VCaP (cell line): ENCODE measurements at regions not wholly inside any gene's neighbourhood (a gene's known extent, or its start where the extent isn't known, plus 50 kb on each side); places are given as distances from the start of the nearest gene placed in this dataset.

Experiments
- H3K27ac ChIP-seq: fragments of 450-650 bp; 2 replicates; pipeline ENCODE4 v1.5.1; 2017
- TF ChIP-seq, protein P1 (sequence below): fragments of 450-650 bp; conservative IDR thresholded peaks from 2 replicates; pipeline ENCODE4 v1.5.1; 2017; ENCODE audit warnings: mild to moderate bottlenecking, moderate library complexity

DNA sequence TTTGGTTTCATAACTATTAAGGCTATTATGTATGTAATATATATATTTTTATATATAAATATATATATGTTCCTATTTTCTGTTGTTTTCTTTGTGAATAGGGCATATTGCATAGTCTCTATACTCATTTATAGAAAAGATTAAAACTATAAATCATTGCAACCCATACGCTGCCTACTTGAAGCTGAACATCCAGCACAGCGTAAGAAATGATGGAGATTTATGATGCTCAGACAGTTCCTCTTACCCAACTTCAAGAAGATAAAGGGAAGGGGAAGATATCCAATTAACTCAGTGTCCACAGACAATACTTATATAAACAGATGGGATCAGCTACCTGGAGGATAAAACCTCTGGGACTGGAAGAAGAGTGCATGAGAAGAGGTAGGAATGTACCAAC is 791.7 kb downstream of the FAM181B start:
- TF ChIP-seq, protein P1, sequence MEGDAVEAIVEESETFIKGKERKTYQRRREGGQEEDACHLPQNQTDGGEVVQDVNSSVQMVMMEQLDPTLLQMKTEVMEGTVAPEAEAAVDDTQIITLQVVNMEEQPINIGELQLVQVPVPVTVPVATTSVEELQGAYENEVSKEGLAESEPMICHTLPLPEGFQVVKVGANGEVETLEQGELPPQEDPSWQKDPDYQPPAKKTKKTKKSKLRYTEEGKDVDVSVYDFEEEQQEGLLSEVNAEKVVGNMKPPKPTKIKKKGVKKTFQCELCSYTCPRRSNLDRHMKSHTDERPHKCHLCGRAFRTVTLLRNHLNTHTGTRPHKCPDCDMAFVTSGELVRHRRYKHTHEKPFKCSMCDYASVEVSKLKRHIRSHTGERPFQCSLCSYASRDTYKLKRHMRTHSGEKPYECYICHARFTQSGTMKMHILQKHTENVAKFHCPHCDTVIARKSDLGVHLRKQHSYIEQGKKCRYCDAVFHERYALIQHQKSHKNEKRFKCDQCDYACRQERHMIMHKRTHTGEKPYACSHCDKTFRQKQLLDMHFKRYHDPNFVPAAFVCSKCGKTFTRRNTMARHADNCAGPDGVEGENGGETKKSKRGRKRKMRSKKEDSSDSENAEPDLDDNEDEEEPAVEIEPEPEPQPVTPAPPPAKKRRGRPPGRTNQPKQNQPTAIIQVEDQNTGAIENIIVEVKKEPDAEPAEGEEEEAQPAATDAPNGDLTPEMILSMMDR, result no peak
- H3K27ac ChIP-seq, result no peak overlapping the region

DNA sequence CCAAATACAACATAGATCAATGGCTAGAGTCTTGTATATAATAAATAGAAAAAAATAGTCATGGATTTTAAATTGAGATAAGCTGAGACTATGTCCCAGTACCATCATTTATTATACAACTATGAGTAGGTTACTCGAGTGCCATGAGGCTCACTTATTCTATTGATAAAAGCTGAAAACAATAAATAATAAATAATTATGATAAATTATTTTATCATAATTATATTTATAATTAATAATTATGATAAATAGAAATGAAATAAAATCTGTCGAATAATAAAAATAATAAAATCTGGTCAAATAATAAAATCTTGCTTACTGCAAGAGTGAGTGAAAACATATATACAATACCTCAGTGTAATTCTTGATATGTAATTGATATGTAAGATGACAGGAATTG is 801.4 kb downstream of the FAM181B start:
- no peak overlapping the region for H3K27ac ChIP-seq
- TF ChIP-seq, protein P1, result no peak

DNA sequence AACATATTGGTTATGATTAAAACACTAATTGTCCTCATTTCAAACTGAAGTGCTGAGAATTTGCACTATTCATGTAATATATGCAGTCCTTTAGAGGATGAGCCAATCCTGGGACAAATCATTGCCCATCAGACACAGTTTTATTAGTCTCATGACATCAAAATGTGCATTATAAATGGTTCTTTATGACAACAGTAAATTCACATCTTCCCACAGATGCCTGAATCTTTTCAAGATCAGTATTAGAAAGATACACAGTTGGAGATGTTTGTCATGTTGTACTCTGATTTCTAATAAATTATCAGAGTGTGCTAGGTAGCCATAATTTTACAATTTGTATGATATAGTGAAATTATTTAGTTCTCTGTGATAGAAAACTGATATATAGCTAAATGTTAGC is 813.5 kb downstream of the FAM181B start:
- no peak overlapping the region for H3K27ac ChIP-seq
- TF ChIP-seq, protein P1, result no peak

DNA sequence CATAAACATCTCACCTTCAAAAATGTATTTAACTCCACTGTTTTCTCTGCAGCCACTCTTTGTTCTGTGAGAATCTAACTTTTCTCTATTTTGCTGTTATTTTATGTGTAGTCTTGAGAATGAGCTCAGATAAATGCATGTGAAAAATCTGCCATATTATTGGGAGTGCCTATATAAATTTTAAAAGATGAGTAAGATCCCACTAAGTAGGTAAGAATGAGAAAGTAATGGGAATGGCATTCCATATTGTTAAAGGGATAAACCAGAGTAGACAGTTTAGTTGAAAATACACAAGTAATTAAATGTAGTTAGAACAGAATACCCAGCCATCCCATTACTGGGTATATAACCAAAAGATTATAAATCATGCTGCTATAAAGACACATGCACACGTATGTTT is 817.2 kb downstream of the FAM181B start:
- no peak overlapping the region for H3K27ac ChIP-seq
- TF ChIP-seq, protein P1, result no peak

DNA sequence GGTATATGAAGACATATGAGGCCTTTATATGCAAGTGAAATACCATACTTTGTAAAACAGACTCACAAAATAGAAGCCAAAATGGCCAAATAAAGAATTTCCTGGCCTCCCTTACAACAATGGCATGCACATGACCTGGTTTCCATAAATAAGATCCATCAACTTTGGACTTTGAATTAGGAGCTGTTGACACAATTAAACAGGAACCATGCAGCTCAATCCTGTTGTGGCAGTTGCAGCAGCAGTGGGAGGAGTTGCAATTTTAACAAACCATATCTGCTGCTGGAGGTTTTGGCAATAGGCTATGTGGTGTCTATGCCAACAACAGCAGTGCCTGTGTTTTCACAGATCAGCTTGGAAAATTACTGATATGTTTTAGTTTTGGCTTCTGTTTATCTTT is 818.6 kb downstream of the FAM181B start:
- no peak overlapping the region for H3K27ac ChIP-seq
- TF ChIP-seq, protein P1, result no peak

DNA sequence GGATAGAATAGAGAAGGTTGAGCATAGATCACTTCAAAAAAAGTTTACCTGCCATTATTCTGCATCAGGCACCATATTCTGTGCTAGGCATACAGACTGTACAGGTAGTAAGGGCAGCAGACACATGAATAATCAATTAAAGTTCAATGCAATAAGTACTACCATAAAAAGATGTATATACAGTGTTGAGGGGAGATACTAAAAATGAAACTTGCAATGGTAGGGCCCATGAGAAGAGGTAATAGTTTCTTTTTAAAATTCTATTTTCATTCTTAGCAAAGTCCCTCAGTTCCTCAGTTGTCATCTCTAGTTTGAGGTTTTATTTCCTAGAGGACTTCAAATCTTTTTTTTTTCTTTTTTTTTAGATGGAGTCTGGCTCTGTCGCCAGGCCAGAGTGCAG is 819.9 kb downstream of the FAM181B start:
- TF ChIP-seq, protein P1, result no peak
- H3K27ac ChIP-seq, result no peak overlapping the region

DNA sequence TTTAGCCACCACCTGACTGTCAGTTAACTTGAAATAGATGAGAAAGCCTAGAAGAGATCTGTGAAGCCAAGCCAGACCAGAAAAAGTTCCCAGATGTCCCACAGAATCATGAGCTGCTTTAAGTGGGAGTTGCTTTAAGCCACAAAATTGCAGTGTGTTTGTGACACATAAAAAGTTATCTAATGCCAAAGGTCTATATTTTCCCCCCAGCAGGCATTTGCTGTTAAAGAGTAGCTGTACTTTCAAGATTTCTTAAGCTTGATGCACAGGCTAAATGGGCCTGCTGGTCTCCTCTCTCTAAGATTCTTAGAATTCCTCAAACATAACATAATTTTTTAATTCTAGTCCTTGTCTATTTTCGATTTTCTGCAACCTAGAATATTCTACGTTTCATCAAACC is 825.7 kb downstream of the FAM181B start:
- no peak overlapping the region for H3K27ac ChIP-seq
- TF ChIP-seq, protein P1, result no peak

DNA sequence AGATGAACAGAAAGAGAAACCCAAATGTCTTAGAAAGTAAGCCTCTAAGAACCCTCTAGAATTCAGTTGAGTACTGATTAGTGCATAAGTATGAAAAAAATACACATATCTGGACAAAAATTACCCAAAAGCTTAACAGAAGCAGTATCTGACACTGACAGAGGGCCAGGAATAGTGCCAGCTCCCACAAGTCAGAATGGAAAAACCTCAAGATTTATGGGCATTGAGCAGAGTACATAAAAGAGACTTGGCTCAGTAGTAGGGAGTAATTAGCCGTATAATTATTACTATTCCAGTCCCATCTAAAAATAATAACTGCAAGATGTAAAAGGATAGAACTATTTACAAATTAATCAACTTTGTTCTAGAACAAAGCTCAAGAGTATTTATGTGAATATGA is 834.5 kb downstream of the FAM181B start:
- TF ChIP-seq, protein P1, result no peak
- H3K27ac ChIP-seq, result no peak overlapping the region
